ENCODE measurements at regions not wholly inside any gene's neighbourhood (a gene's known extent, or its start where the extent isn't known, plus 50 kb on each side); places are given as distances from the start of the nearest gene placed in this dataset.

GRCh38 chr2:118642501-118642900 is 204.9 kb downstream of the EN1 start:
- Histone ChIP-seq H3K4me2 (ENCODE audit: low read length) (no peak overlapping the region), H4K20me1 (ENCODE audit: control insufficient read depth, insufficient read depth, low read depth, low read length) (no peaks in the 10 kb centered on the region), H3K27ac (ENCODE audit: low read depth, low read length) (no peak overlapping the region), H3K9me3 (ENCODE audit: control insufficient read depth, insufficient read depth, low read length) (no peaks in the 10 kb centered on the region), H3K4me3 (ENCODE audit: low read length) (no peak overlapping the region), H3K4me1 (ENCODE audit: control insufficient read depth, low read length) (no peaks in the 10 kb centered on the region), H3K36me3 (ENCODE audit: control insufficient read depth, low read length) (no peaks in the 10 kb centered on the region), H3F3A (ENCODE audit: control insufficient read depth, insufficient read depth) (no peaks in the 10 kb centered on the region), H3K9me2 (replicated peaks; ENCODE audit: control insufficient read depth, low read length) (no peaks in the 10 kb centered on the region), H3K27me3 (ENCODE audit: control insufficient read depth, low read length) (no peaks in the 10 kb centered on the region), H3K79me2 (ENCODE audit: control insufficient read depth, low read length) (no peaks in the 10 kb centered on the region)
- TF ChIP-seq EZH2phosphoT487 (IDR thresholded peaks at IDR 0.05; ENCODE audit: borderline replicate concordance, low read length) (no peak), CTCF (IDR thresholded peaks at IDR 0.05; ENCODE audit: low read depth, low read length, poor library complexity, severe bottlenecking) (no peak)

- Histone ChIP-seq H3K9me3 (ENCODE audit: control insufficient read depth, insufficient read depth, low read length) (no peaks in the 10 kb centered on the region), H3K27ac (ENCODE audit: low read depth, low read length) (no peak overlapping the region), H3K4me1 (ENCODE audit: control insufficient read depth, low read length) (no peaks in the 10 kb centered on the region), H3K27me3 (ENCODE audit: control insufficient read depth, low read length) (no peaks in the 10 kb centered on the region), H3K4me2 (ENCODE audit: low read length) (no peak overlapping the region), H4K20me1 (ENCODE audit: control insufficient read depth, insufficient read depth, low read depth, low read length) (no peaks in the 10 kb centered on the region), H3K4me3 (ENCODE audit: low read length) (no peak overlapping the region), H3K79me2 (ENCODE audit: control insufficient read depth, low read length) (no peaks in the 10 kb centered on the region), H3F3A (ENCODE audit: control insufficient read depth, insufficient read depth) (no peaks in the 10 kb centered on the region), H3K36me3 (ENCODE audit: control insufficient read depth, low read length) (no peaks in the 10 kb centered on the region), H3K9me2 (replicated peaks; ENCODE audit: control insufficient read depth, low read length) (no peaks in the 10 kb centered on the region)
- TF ChIP-seq EZH2phosphoT487 (IDR thresholded peaks at IDR 0.05; ENCODE audit: borderline replicate concordance, low read length) (no peak), CTCF (IDR thresholded peaks at IDR 0.05; ENCODE audit: low read depth, low read length, poor library complexity, severe bottlenecking) (no peak)
Measured at GRCh38 chr2:118641711-118642110, 205.7 kb downstream of the EN1 start.

- Histone ChIP-seq H3K79me2 (ENCODE audit: control insufficient read depth, low read length) (no peaks in the 10 kb centered on the region), H3K36me3 (ENCODE audit: control insufficient read depth, low read length) (no peaks in the 10 kb centered on the region), H3K27ac (ENCODE audit: low read depth, low read length) (no peak overlapping the region), H3F3A (ENCODE audit: control insufficient read depth, insufficient read depth) (no peaks in the 10 kb centered on the region), H3K4me2 (ENCODE audit: low read length) (no peak overlapping the region), H3K9me3 (ENCODE audit: control insufficient read depth, insufficient read depth, low read length) (no peaks in the 10 kb centered on the region), H4K20me1 (ENCODE audit: control insufficient read depth, insufficient read depth, low read depth, low read length) (no peaks in the 10 kb centered on the region), H3K27me3 (ENCODE audit: control insufficient read depth, low read length) (no peaks in the 10 kb centered on the region), H3K4me1 (ENCODE audit: control insufficient read depth, low read length) (no peaks in the 10 kb centered on the region), H3K9me2 (replicated peaks; ENCODE audit: control insufficient read depth, low read length) (no peaks in the 10 kb centered on the region), H3K4me3 (ENCODE audit: low read length) (no peak overlapping the region)
- TF ChIP-seq EZH2phosphoT487 (IDR thresholded peaks at IDR 0.05; ENCODE audit: borderline replicate concordance, low read length) (no peak), CTCF (IDR thresholded peaks at IDR 0.05; ENCODE audit: low read depth, low read length, poor library complexity, severe bottlenecking) (no peak)
Measured at GRCh38 chr2:118639371-118639770, 208.1 kb downstream of the EN1 start.

GRCh38 chr2:118638453-118638852 is 209.0 kb downstream of the EN1 start:
- TF ChIP-seq EZH2phosphoT487 (IDR thresholded peaks at IDR 0.05; ENCODE audit: borderline replicate concordance, low read length) (no peak), CTCF (IDR thresholded peaks at IDR 0.05; ENCODE audit: low read depth, low read length, poor library complexity, severe bottlenecking) (no peak)
- no peaks in the 10 kb centered on the region for H3K27me3 ChIP-seq (ENCODE audit: control insufficient read depth, low read length)

More at GRCh38 chr2:118638453-118638852, 209.0 kb downstream of the EN1 start:
- Histone ChIP-seq H3F3A (ENCODE audit: control insufficient read depth, insufficient read depth) (no peaks in the 10 kb centered on the region), H3K4me3 (ENCODE audit: low read length) (no peak overlapping the region), H3K4me2 (ENCODE audit: low read length) (no peak overlapping the region), H3K9me3 (ENCODE audit: control insufficient read depth, insufficient read depth, low read length) (no peaks in the 10 kb centered on the region), H3K9me2 (replicated peaks; ENCODE audit: control insufficient read depth, low read length) (no peaks in the 10 kb centered on the region), H4K20me1 (ENCODE audit: control insufficient read depth, insufficient read depth, low read depth, low read length) (no peaks in the 10 kb centered on the region), H3K27ac (ENCODE audit: low read depth, low read length) (no peak overlapping the region), H3K36me3 (ENCODE audit: control insufficient read depth, low read length) (no peaks in the 10 kb centered on the region), H3K79me2 (ENCODE audit: control insufficient read depth, low read length) (no peaks in the 10 kb centered on the region), H3K4me1 (ENCODE audit: control insufficient read depth, low read length) (no peaks in the 10 kb centered on the region)

Measured in DOHH2 (cell line).